AG04449 (cell line): ENCODE measurements at regions not wholly inside any gene's neighbourhood (a gene's known extent, or its start where the extent isn't known, plus 50 kb on each side); places are given as distances from the start of the nearest gene placed in this dataset.

ENCODE experiments used
- CTCF ChIA-PET: fragments of 350-600 bp; formaldehyde crosslinking; extraction: SDS; loops from one replicate; lab custom pipeline; 2021; ENCODE audit warnings: antibody characterized with exemption; lab: Yijun Ruan, JAX
- POLR2A ChIA-PET: fragments of 400-600, 350-600 bp; formaldehyde crosslinking; extraction: SDS; loops from one replicate; lab custom pipeline; 2020; ENCODE audit warnings: antibody characterized with exemption, inconsistent platforms; lab: Yijun Ruan, JAX
- DNase-seq: peaks from one replicate; pipeline ENCODE4 v3.0.0-alpha.2; 2010; ENCODE audit warnings: low read depth, low spot score
- H3K4me3 ChIP-seq: 2 replicates; pipeline ENCODE4 v1.5.1; 2011; ENCODE audit warnings: low read depth, mild to moderate bottlenecking, control low read depth, low read length
- CTCF ChIP-seq: IDR thresholded peaks from one replicate; pipeline ENCODE4 v1.5.1; 2011; ENCODE audit warnings: mild to moderate bottlenecking, moderate library complexity, low read length, control low read depth, inconsistent platforms; ENCODE audit not compliant: insufficient read depth; ENCODE audit errors: missing control alignments

- ChIA-PET CTCF (no interaction called here), POLR2A (no interaction called here)
- no peak for TF ChIP-seq CTCF
- H3K4me3 ChIP-seq: no peak overlapping the region
- no peak for DNase-seq
Measured at GRCh38 chr13:110010404-110011138, 224.2 kb upstream of the IRS2 start.

- TF ChIP-seq CTCF: no peak
- POLR2A ChIA-PET: no interaction called here
- DNase-seq: no peak
- CTCF ChIA-PET: no interaction called here
- no peak overlapping the region for H3K4me3 ChIP-seq
Measured at GRCh38 chr13:110008816-110009215, 222.4 kb upstream of the IRS2 start.

GRCh38 chr13:110006304-110006703 is 219.9 kb upstream of the IRS2 start:
- POLR2A ChIA-PET: no interaction called here
- no peak overlapping the region for H3K4me3 ChIP-seq
- DNase-seq: no peak
- CTCF ChIA-PET: no interaction called here
- TF ChIP-seq CTCF: no peak

GRCh38 chr13:110005563-110005962 is 219.2 kb upstream of the IRS2 start:
- ChIA-PET CTCF (no interaction called here), POLR2A (interaction anchor here (0.6 kb wide), 1 partner anchor 162 kb away, joined by 3 read pairs; no protein-coding TSS in a partner anchor)
- H3K4me3 ChIP-seq: no peak overlapping the region
- TF ChIP-seq CTCF: no peak
- no peak for DNase-seq

GRCh38 chr13:110004814-110005213 is 218.4 kb upstream of the IRS2 start:
- no peak overlapping the region for H3K4me3 ChIP-seq
- no peak for DNase-seq
- ChIA-PET POLR2A (interaction anchor here (0.6 kb wide), 1 partner anchor 161 kb away, joined by 3 read pairs; no protein-coding TSS in a partner anchor), CTCF (no interaction called here)
- TF ChIP-seq CTCF: no peak

GRCh38 chr13:110001670-110002275 is 215.4 kb upstream of the IRS2 start:
- ChIA-PET CTCF (interaction anchor here (0.7 to 1.2 kb wide), 2 partner anchors 9 to 12 kb away, joined by 3 read pairs; no protein-coding TSS in a partner anchor), POLR2A (no interaction called here)
- H3K4me3 ChIP-seq: no peak overlapping the region
- DNase-seq: peak; percentile 63
- TF ChIP-seq CTCF: no peak
